Neural cell (in vitro differentiated cells): ENCODE measurements at regions not wholly inside any gene's neighbourhood (a gene's known extent, or its start where the extent isn't known, plus 50 kb on each side); places are given as distances from the start of the nearest gene placed in this dataset.

Source experiments
- H2AFZ ChIP-seq: fragments of 200-600, 300-800 bp; sonication (generic), shearing (Covaris generic); 2 replicates; pipeline ENCODE4 v1.6.0; 2014; ENCODE audit warnings: low read depth, mild to moderate bottlenecking, antibody characterized with exemption, low read length, moderate library complexity
- H3F3A ChIP-seq: fragments of 200-600 bp; shearing (Covaris generic); 2 replicates; pipeline ENCODE4 v1.6.1; 2016; ENCODE audit warnings: mild to moderate bottlenecking, moderate library complexity, mixed read lengths, antibody characterized with exemption, low read length; ENCODE audit not compliant: insufficient read depth, poor library complexity, severe bottlenecking
- H3K27ac ChIP-seq: fragments of 200-600, 300-800 bp; sonication (generic), shearing (Covaris generic); 2 replicates; pipeline ENCODE4 v1.5.1; 2014; ENCODE audit warnings: mild to moderate bottlenecking, low read length, moderate library complexity
- H3K27me3 ChIP-seq: fragments of 300-800, 200-600 bp; sonication (generic), shearing (Covaris generic); 2 replicates; pipeline ENCODE4 v1.6.0; 2014; ENCODE audit warnings: mild to moderate bottlenecking, low read depth, low read length, moderate library complexity; ENCODE audit not compliant: insufficient read depth
- H3K36me3 ChIP-seq: fragments of 300-800, 200-600 bp; sonication (generic), shearing (Covaris generic); 2 replicates; pipeline ENCODE4 v1.5.1; 2014; ENCODE audit warnings: mild to moderate bottlenecking, antibody characterized with exemption, low read length, moderate library complexity; ENCODE audit not compliant: insufficient read depth
- H3K4me2 ChIP-seq: fragments of 300-800, 200-600 bp; sonication (generic), shearing (Covaris generic); 2 replicates; pipeline ENCODE4 v1.6.0; 2014; ENCODE audit warnings: mild to moderate bottlenecking, low read length
- H3K4me3 ChIP-seq: fragments of 300-800, 200-600 bp; sonication (generic), shearing (Covaris generic); 2 replicates; pipeline ENCODE4 v1.5.1; 2014; ENCODE audit warnings: mild to moderate bottlenecking, low read length, moderate library complexity
- H3K79me2 ChIP-seq: fragments of 200-600 bp; shearing (Covaris generic); replicated peaks from 2 replicates; pipeline ENCODE4 v1.6.0; 2014; ENCODE audit warnings: mild to moderate bottlenecking, low read length, moderate library complexity; ENCODE audit not compliant: insufficient read depth
- H3K9ac ChIP-seq: fragments of 300-800, 200-600 bp; sonication (generic), shearing (Covaris generic); 2 replicates; pipeline ENCODE4 v1.6.1; 2016; ENCODE audit warnings: mild to moderate bottlenecking, low read length, mixed read lengths
- H3K9me2 ChIP-seq: fragments of 200-600 bp; shearing (Covaris generic); 2 replicates; pipeline ENCODE4 v1.6.1; 2016; ENCODE audit warnings: mild to moderate bottlenecking, low read length, mixed read lengths; ENCODE audit not compliant: insufficient read depth
- H3K9me3 ChIP-seq: fragments of 200-600, 300-800 bp; sonication (generic), shearing (Covaris generic); 2 replicates; pipeline ENCODE4 v1.6.1; 2016; ENCODE audit warnings: mild to moderate bottlenecking, mixed run types, low read length, moderate library complexity, mixed read lengths
- H4K20me1 ChIP-seq: fragments of 200-600 bp; shearing (Covaris generic); 2 replicates; pipeline ENCODE4 v1.6.1; 2016; ENCODE audit warnings: mild to moderate bottlenecking, mixed run types; ENCODE audit not compliant: insufficient read depth
- EP300 ChIP-seq: fragments of 450-650 bp; conservative IDR thresholded peaks from 2 replicates; pipeline ENCODE4 v1.6.1; 2014; ENCODE audit warnings: antibody characterized with exemption, mild to moderate bottlenecking, moderate library complexity; ENCODE audit not compliant: poor library complexity, severe bottlenecking
- EZH2 ChIP-seq: fragments of 200-600, 300-800 bp; shearing (Covaris generic), sonication (generic); IDR thresholded peaks from 2 replicates; pipeline ENCODE4 v1.6.1; 2014; ENCODE audit warnings: antibody characterized with exemption, low read length, borderline replicate concordance, mild to moderate bottlenecking; ENCODE audit not compliant: insufficient read depth, poor library complexity, severe bottlenecking
- MXI1 ChIP-seq: fragments of 450-650 bp; conservative IDR thresholded peaks from 2 replicates; pipeline ENCODE4 v1.6.1; 2014; ENCODE audit warnings: antibody characterized with exemption, mild to moderate bottlenecking; ENCODE audit not compliant: poor library complexity, severe bottlenecking
- POLR2AphosphoS5 ChIP-seq: IDR thresholded peaks from 2 replicates; pipeline ENCODE4 v1.6.1; 2012
- RAD21 ChIP-seq: fragments of 450-650 bp; conservative IDR thresholded peaks from 2 replicates; pipeline ENCODE4 v1.6.1; 2014; ENCODE audit warnings: antibody characterized with exemption, mild to moderate bottlenecking, moderate library complexity
- SMC3 ChIP-seq: fragments of 450-650 bp; conservative IDR thresholded peaks from 2 replicates; pipeline ENCODE4 v1.6.1; 2014; ENCODE audit warnings: antibody characterized with exemption, mild to moderate bottlenecking, moderate library complexity; ENCODE audit not compliant: poor library complexity
- TAF1 ChIP-seq: IDR thresholded peaks from 2 replicates; pipeline ENCODE4 v1.6.1; 2012; ENCODE audit warnings: low read depth
- TF ChIP-seq, protein P1 (sequence below): IDR thresholded peaks from 2 replicates; pipeline ENCODE4 v1.6.1; 2012; ENCODE audit warnings: borderline replicate concordance
- TF ChIP-seq, protein P2 (sequence below): fragments of 450-650 bp; IDR thresholded peaks from 2 replicates; pipeline ENCODE4 v1.5.1; 2014; ENCODE audit warnings: antibody characterized with exemption, mild to moderate bottlenecking, moderate library complexity; ENCODE audit not compliant: poor library complexity, severe bottlenecking

DNA sequence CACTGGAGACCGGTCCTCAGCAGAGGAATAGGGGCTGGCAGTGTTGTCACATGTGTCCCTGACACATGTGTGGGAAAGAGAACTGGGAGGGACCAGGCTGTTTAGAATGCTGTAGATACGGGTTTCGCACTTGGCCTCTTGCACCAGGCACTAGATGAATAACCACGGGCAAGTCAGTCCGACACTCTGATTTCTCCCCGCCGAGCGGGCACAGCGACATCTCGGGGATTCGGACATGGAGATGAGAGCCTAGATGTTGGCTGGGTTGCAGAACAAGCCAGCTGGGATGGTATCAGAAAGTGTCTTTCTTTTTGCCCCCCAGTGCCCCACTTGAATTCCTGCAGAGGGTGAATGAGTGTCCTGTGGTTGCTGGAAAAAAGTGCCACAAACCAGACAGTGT lies 80.6 kb upstream of the SLC22A11 start:
- Histone ChIP-seq H3K27me3 (no peaks in the 10 kb centered on the region), H3K27ac (no peak overlapping the region), H3K4me2 (no peak overlapping the region), H3K9ac (no peak overlapping the region), H3K79me2 (no peaks in the 10 kb centered on the region), H3K9me2 (no peaks in the 10 kb centered on the region), H3K4me3 (no peak overlapping the region), H3F3A (no peaks in the 10 kb centered on the region), H4K20me1 (no peaks in the 10 kb centered on the region), H3K9me3 (no peaks in the 10 kb centered on the region), H2AFZ (no peak overlapping the region), H3K36me3 (no peaks in the 10 kb centered on the region)
- TF ChIP-seq, protein P1, sequence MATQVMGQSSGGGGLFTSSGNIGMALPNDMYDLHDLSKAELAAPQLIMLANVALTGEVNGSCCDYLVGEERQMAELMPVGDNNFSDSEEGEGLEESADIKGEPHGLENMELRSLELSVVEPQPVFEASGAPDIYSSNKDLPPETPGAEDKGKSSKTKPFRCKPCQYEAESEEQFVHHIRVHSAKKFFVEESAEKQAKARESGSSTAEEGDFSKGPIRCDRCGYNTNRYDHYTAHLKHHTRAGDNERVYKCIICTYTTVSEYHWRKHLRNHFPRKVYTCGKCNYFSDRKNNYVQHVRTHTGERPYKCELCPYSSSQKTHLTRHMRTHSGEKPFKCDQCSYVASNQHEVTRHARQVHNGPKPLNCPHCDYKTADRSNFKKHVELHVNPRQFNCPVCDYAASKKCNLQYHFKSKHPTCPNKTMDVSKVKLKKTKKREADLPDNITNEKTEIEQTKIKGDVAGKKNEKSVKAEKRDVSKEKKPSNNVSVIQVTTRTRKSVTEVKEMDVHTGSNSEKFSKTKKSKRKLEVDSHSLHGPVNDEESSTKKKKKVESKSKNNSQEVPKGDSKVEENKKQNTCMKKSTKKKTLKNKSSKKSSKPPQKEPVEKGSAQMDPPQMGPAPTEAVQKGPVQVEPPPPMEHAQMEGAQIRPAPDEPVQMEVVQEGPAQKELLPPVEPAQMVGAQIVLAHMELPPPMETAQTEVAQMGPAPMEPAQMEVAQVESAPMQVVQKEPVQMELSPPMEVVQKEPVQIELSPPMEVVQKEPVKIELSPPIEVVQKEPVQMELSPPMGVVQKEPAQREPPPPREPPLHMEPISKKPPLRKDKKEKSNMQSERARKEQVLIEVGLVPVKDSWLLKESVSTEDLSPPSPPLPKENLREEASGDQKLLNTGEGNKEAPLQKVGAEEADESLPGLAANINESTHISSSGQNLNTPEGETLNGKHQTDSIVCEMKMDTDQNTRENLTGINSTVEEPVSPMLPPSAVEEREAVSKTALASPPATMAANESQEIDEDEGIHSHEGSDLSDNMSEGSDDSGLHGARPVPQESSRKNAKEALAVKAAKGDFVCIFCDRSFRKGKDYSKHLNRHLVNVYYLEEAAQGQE: no peak
- TF ChIP-seq EP300 (no peak), SMC3 (no peak), RAD21 (no peak), TAF1 (no peak), EZH2 (no peak), MXI1 (no peak), POLR2AphosphoS5 (no peak)
- TF ChIP-seq, protein P2, sequence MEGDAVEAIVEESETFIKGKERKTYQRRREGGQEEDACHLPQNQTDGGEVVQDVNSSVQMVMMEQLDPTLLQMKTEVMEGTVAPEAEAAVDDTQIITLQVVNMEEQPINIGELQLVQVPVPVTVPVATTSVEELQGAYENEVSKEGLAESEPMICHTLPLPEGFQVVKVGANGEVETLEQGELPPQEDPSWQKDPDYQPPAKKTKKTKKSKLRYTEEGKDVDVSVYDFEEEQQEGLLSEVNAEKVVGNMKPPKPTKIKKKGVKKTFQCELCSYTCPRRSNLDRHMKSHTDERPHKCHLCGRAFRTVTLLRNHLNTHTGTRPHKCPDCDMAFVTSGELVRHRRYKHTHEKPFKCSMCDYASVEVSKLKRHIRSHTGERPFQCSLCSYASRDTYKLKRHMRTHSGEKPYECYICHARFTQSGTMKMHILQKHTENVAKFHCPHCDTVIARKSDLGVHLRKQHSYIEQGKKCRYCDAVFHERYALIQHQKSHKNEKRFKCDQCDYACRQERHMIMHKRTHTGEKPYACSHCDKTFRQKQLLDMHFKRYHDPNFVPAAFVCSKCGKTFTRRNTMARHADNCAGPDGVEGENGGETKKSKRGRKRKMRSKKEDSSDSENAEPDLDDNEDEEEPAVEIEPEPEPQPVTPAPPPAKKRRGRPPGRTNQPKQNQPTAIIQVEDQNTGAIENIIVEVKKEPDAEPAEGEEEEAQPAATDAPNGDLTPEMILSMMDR: no peak

DNA sequence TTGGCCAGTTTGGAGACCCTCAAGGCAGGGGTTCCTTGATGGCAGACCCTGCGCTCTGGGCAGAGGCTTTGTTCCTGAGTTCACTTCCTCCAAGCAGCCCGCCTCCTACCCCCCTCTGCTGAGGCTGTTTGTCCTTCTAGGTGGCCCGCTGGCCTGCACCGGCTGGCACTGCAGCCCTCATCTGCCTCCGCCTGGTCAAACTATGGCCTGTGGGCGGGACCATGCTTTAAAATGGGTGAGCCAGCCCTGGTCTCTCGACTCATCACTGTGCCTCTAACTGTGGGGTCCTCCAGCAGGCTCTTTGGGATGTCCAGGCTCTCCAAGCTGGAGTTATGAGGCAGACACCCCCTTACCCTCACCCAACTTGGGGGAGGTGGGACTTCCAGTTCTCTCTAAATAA lies 78.9 kb upstream of the SLC22A11 start:
- no peak overlapping the region for H3K27ac ChIP-seq

More for the DNA sequence above, 78.9 kb upstream of the SLC22A11 start:
- no peaks in the 10 kb centered on the region for H3F3A ChIP-seq
- H3K9me3 ChIP-seq: no peaks in the 10 kb centered on the region
- no peak overlapping the region for H3K4me3 ChIP-seq
- no peaks in the 10 kb centered on the region for H3K36me3 ChIP-seq
- no peaks in the 10 kb centered on the region for H3K79me2 ChIP-seq
- no peaks in the 10 kb centered on the region for H3K27me3 ChIP-seq
- H4K20me1 ChIP-seq: no peaks in the 10 kb centered on the region
- no peak overlapping the region for H3K4me2 ChIP-seq
- H3K9me2 ChIP-seq: no peaks in the 10 kb centered on the region
- no peak overlapping the region for H2AFZ ChIP-seq
- no peak overlapping the region for H3K9ac ChIP-seq
- TF ChIP-seq TAF1 (no peak), EZH2 (no peak), EP300 (no peak), SMC3 (no peak), RAD21 (no peak), MXI1 (no peak), POLR2AphosphoS5 (no peak)
- TF ChIP-seq, protein P2: no peak
- TF ChIP-seq, protein P1: no peak
